ENCODE measurements at regions not wholly inside any gene's neighbourhood (a gene's known extent, or its start where the extent isn't known, plus 50 kb on each side); places are given as distances from the start of the nearest gene placed in this dataset.
A peak's percentile ranks its signal among the peaks of the same experiment; 100 is the strongest.
"Not testable (repeated sequence)": the region's sequence is repeated elsewhere in the genome, so short reads cannot be mapped to it uniquely, and the experiment has no call there.

DNA sequence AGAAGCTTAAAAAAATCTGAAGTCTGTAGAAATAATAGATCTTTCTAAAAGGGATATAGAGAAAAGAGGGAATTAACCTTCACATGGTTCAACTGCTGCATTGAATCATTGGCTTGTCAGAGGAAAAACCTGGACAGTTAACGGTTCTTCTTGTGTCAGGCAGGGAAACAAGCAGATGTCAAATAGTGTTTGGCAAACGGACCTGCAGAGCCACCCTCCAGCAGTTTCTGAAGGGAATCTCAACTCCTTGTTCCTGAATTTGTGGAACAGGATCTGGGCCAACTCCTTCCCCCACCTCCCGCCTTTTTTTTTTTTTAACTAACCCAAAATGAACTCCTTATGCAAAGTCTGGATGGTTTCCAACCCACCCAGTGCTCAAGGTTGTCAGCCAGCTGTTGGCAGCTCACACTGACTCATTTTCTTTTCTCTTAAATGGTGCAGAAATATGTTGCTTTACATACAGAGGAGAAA is 187.3 kb downstream of the CAND1 start:
- DNase-seq (ENCODE audit: low read depth in 2 of 2): peak; percentile 96 to 97

DNA sequence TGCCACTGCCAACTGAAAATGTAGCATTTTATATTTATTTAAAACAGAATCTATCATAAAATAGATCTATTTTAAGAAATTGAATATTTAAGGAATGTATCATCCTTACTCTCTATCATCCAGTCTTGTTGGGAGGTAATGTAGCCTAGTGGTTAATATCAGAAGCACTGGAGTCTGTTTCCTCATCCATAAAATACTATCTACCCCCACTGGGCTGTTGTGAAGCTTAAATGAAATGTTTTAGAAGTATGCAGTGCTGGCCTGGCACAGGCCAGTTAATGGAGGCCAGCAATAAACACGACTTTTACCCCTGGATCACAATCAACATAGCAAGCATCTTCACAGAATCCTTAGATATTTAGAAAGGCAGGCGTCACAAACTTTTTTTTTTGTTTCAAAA is 188.0 kb downstream of the CAND1 start:
- DNase-seq (ENCODE audit: low read depth in 2 of 2): no peak

DNA sequence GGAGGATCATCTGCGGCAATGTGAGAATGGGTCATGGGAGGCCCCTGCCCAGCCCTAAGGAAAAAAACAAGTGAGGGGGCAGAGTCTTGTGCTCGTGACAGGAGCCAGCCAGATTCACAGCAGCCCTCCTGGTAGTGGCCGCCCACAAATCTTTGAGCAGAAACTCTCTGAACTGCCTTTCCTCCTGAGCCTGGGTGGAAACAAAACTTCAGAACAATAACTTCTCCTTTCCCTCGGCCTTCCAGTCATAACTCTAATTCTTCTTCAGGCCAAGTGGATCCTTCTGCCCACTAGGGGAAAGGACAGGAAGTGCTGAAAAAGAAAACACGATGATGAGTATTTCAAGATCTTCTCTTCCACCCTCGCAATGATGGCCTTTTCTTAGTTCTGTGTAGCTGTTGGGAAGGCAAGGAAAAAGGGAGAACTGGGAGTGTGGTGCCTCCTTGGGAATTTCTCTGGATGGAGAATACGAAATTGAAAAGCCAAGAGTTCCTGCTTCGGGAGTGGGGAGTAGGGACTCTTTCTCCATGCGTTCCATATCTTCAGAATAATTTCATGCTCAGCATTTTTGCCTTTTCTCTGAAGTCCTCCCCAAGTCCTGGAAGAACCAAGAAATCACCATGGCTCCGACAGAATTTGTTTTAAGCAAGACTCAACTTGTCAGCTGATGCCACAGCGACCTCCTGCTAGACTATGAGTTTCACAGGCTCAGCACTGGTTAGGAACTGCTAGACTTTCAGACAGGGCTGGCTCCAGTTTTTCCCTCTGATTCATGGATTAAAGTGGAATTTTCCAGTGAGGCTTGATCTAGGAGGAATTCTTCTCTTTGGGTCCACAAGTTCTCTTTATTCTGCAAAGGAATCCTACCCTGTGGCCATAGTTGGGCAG is 188.9 kb downstream of the CAND1 start:
- DNase-seq (ENCODE audit: low read depth in 2 of 2): no peak

DNA sequence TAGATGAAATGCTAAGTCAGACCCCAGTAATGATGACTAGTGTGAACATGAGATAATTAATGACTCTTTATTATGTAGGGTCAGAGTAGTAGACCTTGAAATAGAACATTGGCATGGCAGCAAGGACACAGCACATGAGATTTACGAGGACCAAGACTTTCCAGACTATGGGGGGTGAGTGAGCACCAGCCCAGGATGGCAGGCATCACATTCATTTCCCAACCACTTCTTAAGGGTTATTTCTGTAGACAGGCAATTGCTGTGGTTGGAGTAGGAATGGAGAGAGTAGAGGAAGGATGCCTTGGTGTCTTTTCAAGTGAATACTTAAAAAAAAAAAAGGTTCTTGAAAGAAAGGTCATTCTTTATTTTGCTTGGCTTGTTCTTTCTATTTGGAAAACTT is 189.4 kb upstream of the DYRK2 start:
- DNase-seq (ENCODE audit: low read depth in 2 of 2): no peak

DNA sequence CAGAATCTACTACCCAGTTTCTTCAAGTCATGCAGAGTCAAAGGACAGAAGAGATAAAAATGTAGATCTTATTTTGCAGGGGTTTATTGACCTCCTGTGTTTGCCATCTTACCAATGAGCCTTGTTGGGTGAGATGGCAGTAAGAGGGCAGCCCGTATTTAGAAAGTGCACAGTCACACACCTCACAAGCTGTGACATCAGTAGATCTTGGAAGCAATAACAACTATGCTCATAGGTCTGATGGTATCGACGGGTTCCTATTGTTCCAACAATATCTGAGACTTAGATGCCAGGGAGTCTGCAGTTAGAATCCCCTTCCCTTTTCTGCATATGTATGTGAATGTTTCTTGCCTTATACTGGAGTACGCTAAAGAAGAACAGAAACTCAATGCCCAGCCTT is 189.0 kb upstream of the DYRK2 start:
- no peak for DNase-seq (ENCODE audit: low read depth in 2 of 2)

DNA sequence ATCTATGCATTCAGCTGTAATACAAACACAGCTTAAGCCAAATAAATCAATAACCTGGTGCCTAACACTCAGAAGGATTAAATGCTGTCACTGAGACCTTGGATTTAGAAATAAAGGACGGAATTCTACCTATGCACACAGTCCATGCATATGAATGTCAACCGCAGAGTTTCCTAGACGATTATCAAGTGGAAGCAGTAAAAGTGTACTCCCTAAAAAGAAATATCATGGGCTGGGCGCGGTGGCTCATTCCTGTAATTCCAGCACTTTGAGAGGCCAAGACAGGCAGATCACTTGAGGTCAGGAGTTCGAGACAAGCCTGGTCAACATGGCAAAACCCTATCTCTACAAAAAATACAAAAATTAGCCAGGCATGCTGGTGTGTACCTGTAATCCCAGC is 188.2 kb upstream of the DYRK2 start:
- no peak for DNase-seq (ENCODE audit: low read depth in 2 of 2)

DNA sequence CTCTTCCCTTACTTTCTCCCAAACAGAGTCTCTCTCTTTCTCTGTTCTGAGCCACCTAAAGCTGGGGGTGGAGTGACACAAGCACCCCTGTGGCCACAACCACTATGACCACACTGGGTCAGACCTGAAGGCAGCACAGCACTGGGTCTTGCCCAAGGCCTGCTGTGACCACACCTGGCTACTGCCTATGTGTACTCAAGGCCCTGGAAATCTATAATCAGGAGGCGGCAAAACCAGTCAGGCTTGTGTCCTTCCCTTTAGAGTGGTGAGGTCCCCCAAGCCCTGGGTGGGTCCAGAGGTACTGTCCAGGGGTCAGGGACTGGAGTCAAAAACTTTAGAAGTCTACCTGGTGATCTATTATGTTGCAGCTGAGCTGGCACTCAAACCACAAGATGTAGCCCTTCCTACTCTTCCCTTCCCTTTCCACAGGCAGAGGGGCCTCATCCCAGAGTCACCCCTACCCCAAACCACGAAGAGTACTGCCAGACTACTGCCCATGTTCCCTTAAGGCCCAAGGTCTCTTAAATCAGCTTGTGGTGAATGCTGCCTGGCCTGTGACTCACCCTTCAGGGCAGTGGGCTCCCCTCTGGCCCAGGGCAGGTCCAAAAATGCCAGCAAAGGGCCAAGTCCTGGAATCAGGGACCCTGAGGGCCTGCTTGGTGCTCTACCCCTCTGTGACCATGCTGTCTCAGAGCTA is 179.8 kb upstream of the DYRK2 start:
- no peak for DNase-seq (ENCODE audit: low read depth in 2 of 2)

DNA sequence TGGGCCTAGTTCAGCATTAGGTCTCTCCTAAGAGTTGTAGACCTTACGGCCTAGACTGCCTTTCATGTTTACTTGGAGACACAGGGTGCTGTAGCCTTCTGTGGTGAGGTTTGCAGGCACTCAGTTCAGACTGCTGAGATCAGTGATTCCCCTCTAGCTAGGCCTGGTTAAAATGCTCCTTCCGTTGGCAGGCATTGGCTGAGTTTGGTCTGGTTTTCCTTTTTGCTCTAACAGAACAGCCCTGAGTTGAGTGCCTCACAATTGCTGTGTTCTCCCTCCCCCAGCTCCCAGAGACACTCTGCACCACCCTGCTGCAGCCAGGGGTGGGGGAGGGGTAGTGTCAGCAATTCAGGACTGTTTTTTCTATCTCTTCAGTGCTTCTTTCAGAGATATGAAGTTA is 178.9 kb upstream of the DYRK2 start:
- no peak for DNase-seq (ENCODE audit: low read depth in 2 of 2)

DNA sequence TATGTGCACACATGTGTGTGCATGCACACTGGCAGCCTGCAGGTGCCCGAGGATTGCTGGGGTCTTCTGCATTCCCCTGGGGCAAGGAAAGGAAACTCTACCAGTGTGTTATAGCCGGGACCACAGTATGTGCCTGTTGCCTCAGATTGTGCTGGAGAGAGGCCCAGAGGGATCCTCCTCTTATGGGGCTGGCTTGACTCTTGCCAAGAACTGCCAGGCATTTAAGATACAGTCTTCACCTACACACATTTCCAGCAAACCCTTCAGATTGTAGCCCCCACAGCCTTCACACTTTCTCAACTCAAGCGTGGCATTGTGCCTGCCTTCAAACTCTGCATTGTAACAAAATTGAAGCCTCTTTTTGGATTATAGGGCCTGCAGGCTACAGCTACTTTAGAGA is 176.7 kb upstream of the DYRK2 start:
- DNase-seq (ENCODE audit: low read depth in 2 of 2): no peak

DNA sequence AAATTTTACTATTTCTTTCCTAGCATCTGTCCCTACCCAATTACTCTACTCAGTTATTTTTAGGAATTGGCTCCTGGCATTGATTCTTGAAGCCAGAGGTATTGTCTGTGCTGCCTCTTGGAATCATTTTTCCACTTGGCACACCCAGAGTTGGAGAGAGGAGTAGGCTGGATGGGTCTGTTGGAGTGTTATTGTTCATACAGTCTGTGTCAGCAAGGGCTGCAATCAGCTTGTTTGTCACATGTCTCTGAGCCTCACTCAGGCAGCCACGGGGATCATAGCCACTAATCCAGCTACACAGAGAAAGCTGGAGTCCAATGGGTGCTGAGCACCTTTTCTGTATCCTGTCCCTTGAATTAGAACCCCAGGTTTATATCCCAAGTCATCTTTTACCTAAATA is 176.0 kb upstream of the DYRK2 start:
- DNase-seq (ENCODE audit: low read depth in 2 of 2): no peak

DNA sequence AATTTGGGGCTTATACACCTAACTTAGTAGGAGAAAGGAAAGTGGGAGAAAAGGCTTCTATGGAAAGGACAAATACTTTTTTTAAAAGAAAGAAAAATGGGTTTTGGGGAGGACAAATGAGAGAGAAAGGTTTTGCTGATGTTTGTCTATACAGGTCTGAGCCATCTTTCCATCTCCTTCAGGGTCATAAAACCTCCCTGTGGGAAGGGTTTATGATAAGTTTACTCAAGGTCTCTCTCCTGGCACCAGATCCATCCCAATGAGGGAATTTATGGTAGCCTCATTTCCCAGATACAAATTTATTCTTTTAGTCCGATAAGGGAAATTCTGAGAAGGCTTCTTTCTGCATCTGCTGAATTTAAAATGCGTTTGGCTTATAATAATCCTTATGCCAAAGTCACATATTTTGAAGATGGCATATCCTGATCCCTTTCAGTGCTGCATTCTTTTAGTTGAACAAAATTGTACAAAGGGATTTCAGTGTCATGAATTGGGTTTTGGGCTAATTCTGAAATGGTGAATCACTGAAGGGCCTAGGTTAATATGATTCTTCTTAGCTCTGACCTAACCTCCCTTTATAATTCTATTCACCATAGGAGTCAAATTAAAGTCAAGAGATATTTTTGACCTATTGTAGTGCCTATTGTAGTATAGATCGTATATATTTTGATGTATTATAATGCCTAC is 173.5 kb upstream of the DYRK2 start:
- no peak for DNase-seq (ENCODE audit: low read depth in 2 of 2)

DNA sequence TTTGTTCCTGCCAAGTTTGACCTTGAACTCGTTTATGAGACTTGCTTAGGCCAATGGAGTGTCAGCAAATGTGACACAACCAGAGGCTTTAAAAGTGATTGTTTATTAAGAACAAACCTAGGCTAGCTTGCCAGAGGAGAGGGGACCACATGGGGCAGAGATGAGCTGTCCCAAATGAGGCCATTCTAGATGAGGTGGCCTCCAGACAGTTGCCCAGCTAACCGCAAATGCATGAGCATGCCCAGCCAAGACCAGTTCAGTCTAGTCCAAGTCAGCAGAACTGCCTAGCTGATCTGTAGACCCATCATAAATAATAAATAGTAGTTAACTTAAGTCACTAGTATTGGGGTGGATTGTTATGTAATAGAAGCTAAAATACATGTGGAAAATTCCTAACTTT is 172.8 kb upstream of the DYRK2 start:
- no peak for DNase-seq (ENCODE audit: low read depth in 2 of 2)

DNA sequence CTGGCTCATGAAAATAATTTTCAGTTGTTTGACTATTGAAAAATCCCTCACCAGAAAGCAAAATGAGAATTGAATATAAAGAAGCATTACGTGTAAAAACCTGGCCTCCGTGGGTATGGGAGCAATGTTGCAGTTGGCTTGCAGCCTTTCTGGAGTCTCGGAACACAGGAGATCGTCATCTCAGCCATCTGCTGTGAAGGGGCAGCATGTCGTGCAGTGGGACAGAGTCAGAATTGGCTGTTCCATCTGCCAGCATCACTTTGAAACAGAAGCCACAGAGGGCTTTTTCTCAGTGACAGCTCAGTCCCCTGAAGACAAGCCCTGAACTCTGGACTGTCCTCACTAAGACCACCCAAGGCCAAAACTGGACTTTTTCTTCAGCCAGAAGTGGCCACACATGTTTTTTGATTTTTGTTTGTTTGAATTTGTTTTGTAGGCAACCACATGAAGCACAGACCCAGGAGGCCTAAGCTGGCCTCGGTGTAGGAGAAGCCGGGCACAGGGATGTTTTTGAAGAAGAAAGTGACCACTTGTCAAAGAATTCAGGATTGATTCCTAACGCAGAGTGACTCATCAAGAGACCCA is 170.8 kb upstream of the DYRK2 start:
- DNase-seq (ENCODE audit: low read depth in 2 of 2): no peak

DNA sequence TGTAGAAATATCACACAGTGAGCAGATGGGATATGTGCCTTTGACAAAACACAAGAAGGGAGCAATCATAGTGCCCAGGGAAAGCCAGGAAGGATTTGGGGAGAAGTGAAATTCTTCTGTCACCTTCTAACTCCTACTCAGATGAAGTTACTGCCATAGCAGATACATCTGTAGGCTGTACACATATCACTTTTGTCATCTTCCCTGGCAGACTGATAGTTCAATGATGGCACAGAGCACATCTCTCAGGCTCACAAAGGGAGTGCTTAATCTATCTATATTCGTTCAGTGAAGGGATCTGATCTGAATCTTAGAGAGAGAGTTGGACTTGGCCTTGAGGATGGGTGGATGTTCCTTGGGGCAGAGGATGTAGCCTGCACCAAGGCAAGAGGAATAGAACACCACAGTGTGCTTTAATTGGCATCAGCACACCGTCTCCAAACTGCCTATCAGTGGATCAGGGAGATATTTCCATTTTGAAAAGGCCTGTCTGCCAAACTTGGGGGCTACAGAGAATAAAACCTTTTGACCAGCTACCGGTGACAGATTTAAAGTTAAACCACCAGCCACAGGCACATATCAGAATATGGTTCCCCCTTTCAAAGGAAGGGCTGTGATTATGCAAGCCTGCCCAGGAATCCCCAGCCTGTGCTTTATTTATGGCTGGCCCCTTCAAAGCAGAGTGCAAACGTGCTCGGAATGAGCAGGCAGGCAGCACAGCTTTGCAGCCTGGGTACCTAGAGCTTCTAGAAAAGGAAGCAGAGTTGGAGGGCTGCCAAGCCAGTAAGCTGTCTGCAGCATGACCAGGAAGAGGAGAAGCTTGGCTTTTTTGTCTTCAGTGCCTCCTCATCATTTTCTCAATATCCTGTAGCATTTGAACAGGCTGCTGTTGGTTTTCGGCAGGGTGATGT is 165.5 kb upstream of the DYRK2 start:
- peak; percentile 87 to 89 for DNase-seq (ENCODE audit: low read depth in 2 of 2)

DNA sequence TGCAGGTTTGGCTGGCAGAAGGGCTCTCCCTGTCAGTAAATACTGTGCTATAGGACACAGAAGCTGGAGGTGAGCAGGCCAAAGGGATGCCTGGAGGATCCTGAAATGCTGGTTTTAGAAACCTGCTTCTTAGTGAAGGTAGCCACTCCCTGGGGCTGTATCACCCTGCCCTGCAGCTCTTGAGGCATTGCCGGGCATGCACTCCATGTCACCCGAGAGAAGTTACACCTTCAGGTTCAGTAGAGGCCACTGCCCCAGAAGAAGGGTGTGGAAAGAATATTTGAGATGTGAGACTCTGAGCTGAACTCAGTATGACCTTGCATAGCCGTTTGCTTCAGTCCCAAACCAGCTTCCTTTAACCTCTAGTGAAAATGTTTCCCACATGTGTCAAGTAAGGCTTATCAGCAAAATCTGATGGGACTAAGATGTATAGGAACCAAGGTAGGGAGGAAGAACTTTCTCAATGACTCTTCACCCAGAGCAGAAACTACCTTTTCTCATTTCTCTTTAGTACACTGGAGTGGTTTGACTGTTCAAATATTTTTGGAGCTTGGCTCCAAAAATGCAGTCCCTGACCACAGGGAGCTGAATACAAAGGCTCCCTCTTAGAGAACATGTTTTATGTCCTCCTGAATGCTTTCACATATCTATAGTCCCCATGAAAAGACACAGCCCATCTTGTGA is 164.5 kb upstream of the DYRK2 start:
- no peak for DNase-seq (ENCODE audit: low read depth in 2 of 2)

DNA sequence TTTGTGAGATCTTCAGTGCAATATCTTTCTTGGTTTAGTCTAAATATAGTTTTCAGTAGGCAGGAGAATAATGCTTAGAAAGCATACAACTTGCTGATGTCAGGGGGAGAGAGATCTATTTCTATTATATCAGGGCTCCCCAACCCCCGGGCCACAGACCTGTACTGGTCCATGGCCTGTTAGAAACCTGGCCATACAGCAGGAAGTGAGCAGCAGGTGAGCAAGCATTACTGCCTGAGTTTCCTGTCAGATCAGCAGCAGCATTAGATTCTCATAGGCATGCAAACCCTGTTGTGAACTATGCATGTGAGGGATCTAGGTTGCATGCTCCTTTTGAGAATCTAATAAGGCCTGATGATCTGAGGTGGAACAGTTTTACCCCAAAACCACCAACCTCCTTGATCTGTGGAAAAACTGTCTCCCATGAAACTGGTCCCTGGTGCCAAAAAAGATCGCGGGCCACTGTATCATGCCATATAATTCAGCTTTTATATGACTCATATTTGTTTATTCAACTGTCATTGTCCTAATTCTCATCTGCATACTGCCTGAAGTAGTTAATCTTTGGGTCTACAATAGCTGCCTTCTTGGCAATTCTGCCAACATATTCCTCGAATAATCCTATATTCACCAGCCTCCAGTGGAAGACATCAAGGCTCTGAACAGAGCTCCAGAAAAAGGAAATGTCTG is 163.6 kb upstream of the DYRK2 start:
- no peak for DNase-seq (ENCODE audit: low read depth in 2 of 2)

DNA sequence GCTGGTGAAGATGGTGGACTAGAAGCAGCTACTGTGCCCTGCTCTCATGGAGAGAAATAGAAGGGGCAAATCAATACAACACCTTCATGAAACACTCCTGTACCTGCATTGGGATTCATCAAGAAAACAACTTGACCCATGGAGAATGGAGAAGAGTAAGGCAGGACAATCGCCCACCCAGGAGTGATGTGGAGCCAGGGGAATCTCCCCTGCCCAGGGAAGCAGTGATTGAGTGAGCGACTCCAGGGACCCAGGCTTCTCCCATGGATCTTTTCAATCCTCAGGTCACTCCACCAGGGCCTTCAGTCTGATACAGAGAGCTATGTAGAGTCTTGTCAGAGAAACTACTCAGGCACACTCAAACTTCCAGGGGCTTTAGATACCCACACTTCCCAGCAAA is 161.9 kb upstream of the DYRK2 start:
- no peak for DNase-seq (ENCODE audit: low read depth in 2 of 2)

DNA sequence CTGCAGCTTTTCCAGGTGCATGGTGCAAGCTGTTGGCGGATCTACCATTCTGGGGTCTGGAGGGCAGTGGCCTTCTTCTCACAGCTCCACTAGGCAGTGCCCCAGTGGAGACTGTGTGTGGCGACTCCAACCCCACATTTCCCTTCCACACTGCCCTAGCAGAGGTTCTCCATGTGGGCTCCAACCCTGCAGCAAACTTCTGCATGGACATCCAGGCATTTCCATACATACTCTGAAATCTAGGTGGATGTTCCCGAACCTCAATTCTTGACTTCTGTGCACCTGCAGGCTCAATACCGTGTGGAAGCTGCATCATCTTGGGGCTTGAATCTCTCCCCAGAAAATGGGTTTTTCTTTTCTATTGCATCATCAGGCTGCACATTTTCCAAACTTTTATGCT is 160.2 kb upstream of the DYRK2 start:
- not testable (repeated sequence) for DNase-seq (ENCODE audit: low read depth in 2 of 2)

DNA sequence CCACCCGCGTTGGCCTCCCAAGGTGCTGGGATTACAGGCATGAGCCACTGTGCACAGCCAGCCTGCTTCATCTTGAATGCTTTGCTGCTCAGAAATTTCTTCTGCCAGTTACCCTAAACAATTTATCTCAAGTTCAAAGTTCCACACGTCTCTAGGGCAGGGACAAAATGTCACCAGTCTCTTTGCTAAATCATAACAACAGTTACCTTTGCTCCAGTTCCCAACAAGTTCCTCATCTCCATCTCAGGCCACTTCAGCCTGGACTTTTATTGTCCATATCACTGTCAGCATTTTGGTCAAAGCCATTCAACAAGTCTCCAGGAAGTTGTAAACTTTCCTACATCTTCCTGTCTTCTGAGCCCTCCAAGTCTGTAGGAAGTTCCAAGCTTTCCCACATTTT is 159.5 kb upstream of the DYRK2 start:
- no peak for DNase-seq (ENCODE audit: low read depth in 2 of 2)

DNA sequence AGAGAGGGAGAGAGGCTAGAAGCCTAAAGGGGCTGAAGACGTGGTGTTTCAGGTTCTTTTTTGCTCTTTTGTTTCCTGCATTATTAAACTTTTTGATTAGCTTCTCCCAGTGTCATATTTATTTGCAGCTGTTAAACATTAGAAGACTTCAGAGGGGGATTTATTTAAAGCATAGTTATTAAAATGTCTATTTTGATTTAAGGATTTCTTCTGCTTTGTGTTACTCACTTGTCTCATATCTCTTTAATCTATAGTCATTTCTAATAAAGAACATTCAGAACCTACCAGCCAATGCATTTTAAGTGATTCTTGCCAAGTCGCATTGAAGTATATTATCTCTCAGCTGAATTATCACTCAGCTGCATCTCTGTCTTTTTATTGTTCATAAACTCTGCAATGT is 152.0 kb upstream of the DYRK2 start:
- DNase-seq (ENCODE audit: low read depth in 2 of 2): no peak
